Stomach smooth muscle (tissue), 2 donors: ENCODE measurements at regions not wholly inside any gene's neighbourhood (a gene's known extent, or its start where the extent isn't known, plus 50 kb on each side); places are given as distances from the start of the nearest gene placed in this dataset.

Source experiments
- H3K27ac ChIP-seq: one replicate; pipeline ENCODE4 v1.7.0; 2013; ENCODE audit warnings: mild to moderate bottlenecking, low read length, inconsistent platforms
- H3K27me3 ChIP-seq, 2 donors: one replicate each; pipeline ENCODE4 v1.7.0; 2013; ENCODE audit warnings: low read length in 2 of 2; ENCODE audit not compliant: insufficient read depth in 2 of 2, control insufficient read depth in 1 of 2
- H3K36me3 ChIP-seq, 2 donors: one replicate each; pipeline ENCODE4 v1.7.0; 2013; ENCODE audit warnings: low read length in 2 of 2; ENCODE audit not compliant: control insufficient read depth in 2 of 2, insufficient read depth in 2 of 2
- H3K4me1 ChIP-seq: one replicate; pipeline ENCODE4 v1.7.0; 2013; ENCODE audit warnings: low read length; ENCODE audit not compliant: control insufficient read depth, insufficient read depth
- H3K4me3 ChIP-seq, 2 donors: one replicate each; pipeline ENCODE4 v1.7.0; 2013; ENCODE audit warnings: low read length in 2 of 2
- H3K9ac ChIP-seq, 2 donors: one replicate each; pipeline ENCODE4 v1.7.0; 2013; ENCODE audit warnings: low read length in 2 of 2, mild to moderate bottlenecking in 1 of 2
- H3K9me3 ChIP-seq, 2 donors: one replicate each; pipeline ENCODE4 v1.7.0; 2013; ENCODE audit warnings: low read length in 2 of 2; ENCODE audit not compliant: control insufficient read depth in 2 of 2
- donor health status: healthy.
- donor health status: Pancreatic carcinoma.

GRCh38 chr15:31243895-31244294, 82.7 kb upstream of the KLF13 start:
- no peak overlapping the region for H3K27ac ChIP-seq
- no peak overlapping the region for H3K4me3 ChIP-seq
- H3K27me3 ChIP-seq, result peaks cover 0 to 5% of the 10 kb centered on the region in 2 donors
- no peaks in the 10 kb centered on the region for H3K36me3 ChIP-seq
- H3K9ac ChIP-seq, result no peak overlapping the region
- no peaks in the 10 kb centered on the region for H3K4me1 ChIP-seq
- H3K9me3 ChIP-seq, result no peaks in the 10 kb centered on the region

- H3K4me1 ChIP-seq, result no peaks in the 10 kb centered on the region
- H3K4me3 ChIP-seq, result no peak overlapping the region
- no peak overlapping the region for H3K27ac ChIP-seq
- H3K27me3 ChIP-seq, result peaks cover 0 to 5% of the 10 kb centered on the region in 2 donors
- H3K9me3 ChIP-seq, result no peaks in the 10 kb centered on the region
- H3K36me3 ChIP-seq, result no peaks in the 10 kb centered on the region
- no peak overlapping the region for H3K9ac ChIP-seq
Observed at GRCh38 chr15:31245135-31245689, 81.4 kb upstream of the KLF13 start.

- Histone ChIP-seq H3K9me3 (no peaks in the 10 kb centered on the region), H3K27ac (no peak overlapping the region), H3K27me3 (peaks cover 0 to 5% of the 10 kb centered on the region in 2 donors), H3K36me3 (no peaks in the 10 kb centered on the region), H3K4me3 (no peak overlapping the region), H3K9ac (no peak overlapping the region), H3K4me1 (no peaks in the 10 kb centered on the region)
Observed at GRCh38 chr15:31245756-31246155, 80.9 kb upstream of the KLF13 start.

- H3K27me3 ChIP-seq, result peaks cover 0 to 5% of the 10 kb centered on the region in 2 donors
- H3K9me3 ChIP-seq, result no peaks in the 10 kb centered on the region
- H3K36me3 ChIP-seq, result no peaks in the 10 kb centered on the region
- H3K27ac ChIP-seq, result no peak overlapping the region
- H3K4me3 ChIP-seq, result no peak overlapping the region
- no peaks in the 10 kb centered on the region for H3K4me1 ChIP-seq
- no peak overlapping the region for H3K9ac ChIP-seq
Observed at GRCh38 chr15:31247404-31247803, 79.2 kb upstream of the KLF13 start.

- Histone ChIP-seq H3K27ac (no peak overlapping the region), H3K9me3 (no peaks in the 10 kb centered on the region), H3K4me3 (no peak overlapping the region), H3K27me3 (peaks cover 0 to 5% of the 10 kb centered on the region in 2 donors), H3K36me3 (no peaks in the 10 kb centered on the region), H3K9ac (no peak overlapping the region), H3K4me1 (no peaks in the 10 kb centered on the region)
Observed at GRCh38 chr15:31248263-31248662, 78.4 kb upstream of the KLF13 start.

GRCh38 chr15:31248951-31249350, 77.7 kb upstream of the KLF13 start:
- Histone ChIP-seq H3K9ac (no peak overlapping the region), H3K9me3 (no peaks in the 10 kb centered on the region), H3K27me3 (peaks cover 0 to 5% of the 10 kb centered on the region in 2 donors), H3K4me1 (no peaks in the 10 kb centered on the region), H3K27ac (no peak overlapping the region), H3K36me3 (no peaks in the 10 kb centered on the region), H3K4me3 (no peak overlapping the region)

GRCh38 chr15:31250033-31250432, 76.6 kb upstream of the KLF13 start:
- no peak overlapping the region for H3K27ac ChIP-seq
- H3K27me3 ChIP-seq, result peaks cover 0 to 5% of the 10 kb centered on the region in 2 donors
- H3K9me3 ChIP-seq, result no peaks in the 10 kb centered on the region
- no peaks in the 10 kb centered on the region for H3K4me1 ChIP-seq
- H3K36me3 ChIP-seq, result no peaks in the 10 kb centered on the region
- H3K4me3 ChIP-seq, result no peak overlapping the region
- H3K9ac ChIP-seq, result no peak overlapping the region

- Histone ChIP-seq H3K9me3 (no peaks in the 10 kb centered on the region), H3K4me1 (no peaks in the 10 kb centered on the region), H3K36me3 (no peaks in the 10 kb centered on the region), H3K27ac (no peak overlapping the region), H3K9ac (no peak overlapping the region), H3K27me3 (peaks cover 0 to 5% of the 10 kb centered on the region in 2 donors), H3K4me3 (no peak overlapping the region)
Observed at GRCh38 chr15:31251165-31251564, 75.5 kb upstream of the KLF13 start.

- no peak overlapping the region for H3K9ac ChIP-seq
- H3K9me3 ChIP-seq, result no peaks in the 10 kb centered on the region
- no peak overlapping the region for H3K4me3 ChIP-seq
- no peak overlapping the region for H3K27ac ChIP-seq
- H3K27me3 ChIP-seq, result peaks cover 0 to 3% of the 10 kb centered on the region in 2 donors
- H3K36me3 ChIP-seq, result no peaks in the 10 kb centered on the region
- H3K4me1 ChIP-seq, result no peaks in the 10 kb centered on the region
Observed at GRCh38 chr15:31252171-31252785, 74.4 kb upstream of the KLF13 start.

GRCh38 chr15:31254431-31255175, 72.0 kb upstream of the KLF13 start:
- Histone ChIP-seq H3K27ac (no peak overlapping the region), H3K9me3 (no peaks in the 10 kb centered on the region), H3K27me3 (no peaks in the 10 kb centered on the region), H3K36me3 (no peaks in the 10 kb centered on the region), H3K4me1 (no peaks in the 10 kb centered on the region), H3K9ac (no peak overlapping the region), H3K4me3 (no peak overlapping the region)

- Histone ChIP-seq H3K27ac (no peak overlapping the region), H3K4me1 (no peaks in the 10 kb centered on the region), H3K9ac (no peak overlapping the region), H3K4me3 (no peak overlapping the region), H3K36me3 (no peaks in the 10 kb centered on the region), H3K27me3 (no peaks in the 10 kb centered on the region), H3K9me3 (no peaks in the 10 kb centered on the region)
Observed at GRCh38 chr15:31255176-31255510, 71.5 kb upstream of the KLF13 start.
